ENCODE measurements at regions not wholly inside any gene's neighbourhood (a gene's known extent, or its start where the extent isn't known, plus 50 kb on each side); places are given as distances from the start of the nearest gene placed in this dataset.
"Not testable (repeated sequence)": the region's sequence is repeated elsewhere in the genome, so short reads cannot be mapped to it uniquely, and the experiment has no call there.

DNA sequence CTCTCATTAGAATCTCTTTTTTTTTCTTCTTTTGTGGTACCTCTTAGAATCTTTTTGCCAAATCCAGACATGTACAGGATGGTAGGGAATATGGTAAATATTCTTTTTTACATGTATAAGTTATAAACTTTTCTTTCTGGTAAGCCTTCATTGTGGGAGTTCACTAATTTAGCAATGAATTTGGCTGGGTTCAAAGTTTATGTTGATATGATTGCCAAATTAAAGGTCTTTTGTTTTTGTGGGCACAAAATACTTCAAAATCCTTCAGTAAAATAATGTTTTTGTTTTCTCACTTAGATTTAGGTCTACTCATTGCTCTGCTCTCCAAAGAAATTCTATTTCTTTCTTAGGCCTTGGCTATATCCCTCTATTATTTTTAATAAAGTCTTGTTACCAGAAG lies 1405.9 kb upstream of the ALCAM start:
- Histone ChIP-seq H3K36me3 (no peaks in the 10 kb centered on the region), H3K9me3 (no peaks in the 10 kb centered on the region), H3K4me3 (no peak overlapping the region), H3K27me3 (no peaks in the 10 kb centered on the region)
- DNase-seq: no peak

- DNase-seq: no peak
- H3K27me3 ChIP-seq: no peaks in the 10 kb centered on the region
- H3K9me3 ChIP-seq: no peaks in the 10 kb centered on the region
These were observed 1403.1 kb upstream of the ALCAM start for GRCh38 chr3:103963599-103963998.

GRCh38 chr3:103965764-103966163 lies 1400.9 kb upstream of the ALCAM start:
- Histone ChIP-seq H3K4me3 (no peak overlapping the region), H3K9me3 (no peaks in the 10 kb centered on the region), H3K36me3 (no peaks in the 10 kb centered on the region), H3K27me3 (no peaks in the 10 kb centered on the region)
- no peak for DNase-seq

More at GRCh38 chr3:103963599-103963998, 1403.1 kb upstream of the ALCAM start:
- no peak overlapping the region for H3K4me3 ChIP-seq
- H3K36me3 ChIP-seq: no peaks in the 10 kb centered on the region

- H3K4me3 ChIP-seq: no peak overlapping the region
- H3K27me3 ChIP-seq: no peaks in the 10 kb centered on the region
- H3K9me3 ChIP-seq: no peaks in the 10 kb centered on the region
- DNase-seq: no peak
- H3K36me3 ChIP-seq: no peaks in the 10 kb centered on the region
These were observed 1400.0 kb upstream of the ALCAM start for GRCh38 chr3:103966749-103967148.

GRCh38 chr3:103968131-103968530 lies 1398.6 kb upstream of the ALCAM start:
- Histone ChIP-seq H3K27me3 (no peaks in the 10 kb centered on the region), H3K9me3 (no peaks in the 10 kb centered on the region), H3K36me3 (no peaks in the 10 kb centered on the region), H3K4me3 (no peak overlapping the region)
- no peak for DNase-seq

- H3K36me3 ChIP-seq: no peaks in the 10 kb centered on the region
- no peaks in the 10 kb centered on the region for H3K9me3 ChIP-seq
- no peak for DNase-seq
- no peak overlapping the region for H3K4me3 ChIP-seq
- no peaks in the 10 kb centered on the region for H3K27me3 ChIP-seq
These were observed 1398.0 kb upstream of the ALCAM start for GRCh38 chr3:103968751-103969150.

DNA sequence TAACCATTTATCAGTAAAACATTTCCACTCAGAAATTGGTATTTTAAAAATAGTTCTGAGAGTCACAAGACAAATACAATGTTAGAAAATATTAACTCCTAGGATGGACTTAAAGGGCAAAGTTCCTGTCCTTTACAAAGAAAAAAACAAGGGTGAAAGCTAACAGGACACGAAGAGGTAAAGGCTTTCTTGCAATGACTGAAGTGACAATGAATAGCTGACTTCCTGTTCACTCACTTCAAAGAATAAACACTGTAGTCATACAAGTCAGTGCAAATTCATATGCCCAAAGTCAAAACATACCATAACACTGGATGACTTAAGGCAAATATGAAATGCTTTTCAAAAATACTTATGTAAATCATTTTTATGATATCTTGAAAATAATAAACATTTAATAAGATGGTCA lies 1389.8 kb upstream of the ALCAM start:
- no peak overlapping the region for H3K4me3 ChIP-seq
- H3K9me3 ChIP-seq: no peaks in the 10 kb centered on the region
- H3K36me3 ChIP-seq: no peaks in the 10 kb centered on the region
- H3K27me3 ChIP-seq: no peaks in the 10 kb centered on the region
- no peak for DNase-seq

- DNase-seq: no peak
- Histone ChIP-seq H3K27me3 (no peaks in the 10 kb centered on the region), H3K4me3 (no peak overlapping the region), H3K9me3 (no peaks in the 10 kb centered on the region), H3K36me3 (no peaks in the 10 kb centered on the region)
These were observed 1389.3 kb upstream of the ALCAM start for GRCh38 chr3:103977417-103977816.

DNA sequence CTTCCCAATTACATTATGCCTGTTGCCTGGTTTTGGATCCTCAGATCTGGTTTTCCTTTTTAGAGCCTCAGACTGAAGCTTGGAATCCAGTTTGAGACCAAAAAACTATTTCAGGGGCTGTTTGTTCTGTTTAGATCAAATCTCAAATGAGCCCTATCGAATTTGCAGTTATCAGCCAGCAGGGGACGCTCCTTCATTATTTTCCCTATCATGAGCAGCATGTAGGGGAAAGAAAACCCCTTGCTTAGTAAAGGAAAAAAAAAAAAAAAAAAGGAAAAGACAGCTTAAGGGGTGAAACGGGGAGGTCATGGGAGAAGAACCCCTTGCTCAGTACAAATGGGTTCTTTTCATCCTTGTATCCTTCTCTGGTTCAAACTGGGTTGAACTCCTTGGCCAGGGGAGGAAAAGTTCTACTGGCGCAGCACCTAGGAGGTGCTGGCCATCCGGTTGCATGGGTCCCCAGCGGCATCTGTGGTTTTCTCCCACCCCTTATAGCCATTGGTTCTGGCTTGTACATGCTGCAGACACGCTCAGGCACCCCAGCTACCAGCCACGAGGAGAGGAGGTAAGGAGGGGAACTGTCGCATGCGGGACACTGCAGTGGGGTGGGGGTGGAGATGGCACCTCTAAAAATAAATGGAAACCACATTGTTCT lies 1375.1 kb upstream of the ALCAM start:
- no peak for DNase-seq
- H3K9me3 ChIP-seq: no peaks in the 10 kb centered on the region
- no peaks in the 10 kb centered on the region for H3K27me3 ChIP-seq
- H3K4me3 ChIP-seq: no peak overlapping the region
- H3K36me3 ChIP-seq: no peaks in the 10 kb centered on the region

GRCh38 chr3:103992469-103992868 lies 1374.2 kb upstream of the ALCAM start:
- Histone ChIP-seq H3K36me3 (no peaks in the 10 kb centered on the region), H3K27me3 (no peaks in the 10 kb centered on the region), H3K9me3 (no peaks in the 10 kb centered on the region), H3K4me3 (no peak overlapping the region)
- DNase-seq: no peak

DNA sequence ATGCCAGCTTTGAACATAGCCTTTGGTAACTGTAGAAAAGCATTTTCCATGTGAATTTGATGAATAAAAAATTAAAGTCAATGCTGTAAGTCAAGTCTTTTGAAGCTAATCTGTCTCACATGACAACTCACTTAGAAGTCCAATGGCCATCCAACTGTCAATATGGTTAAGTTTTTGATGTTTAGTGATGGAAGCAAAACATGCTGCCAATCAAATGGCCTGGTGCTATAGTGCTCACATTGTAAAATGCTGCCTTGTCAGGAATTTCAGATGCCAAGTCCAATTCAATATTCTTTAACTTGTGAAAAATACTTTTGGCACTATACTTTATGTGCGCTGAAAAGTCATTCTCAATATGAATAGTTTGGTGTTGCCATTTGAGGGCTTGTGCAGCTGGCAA lies 1361.8 kb upstream of the ALCAM start:
- DNase-seq: no peak

GRCh38 chr3:104005815-104006214 lies 1360.9 kb upstream of the ALCAM start:
- Histone ChIP-seq H3K9me3 (no peaks in the 10 kb centered on the region), H3K36me3 (no peaks in the 10 kb centered on the region), H3K27me3 (no peaks in the 10 kb centered on the region), H3K4me3 (no peak overlapping the region)
- DNase-seq: no peak

More for the DNA sequence above, 1361.8 kb upstream of the ALCAM start:
- Histone ChIP-seq H3K36me3 (no peaks in the 10 kb centered on the region), H3K9me3 (no peaks in the 10 kb centered on the region), H3K4me3 (no peak overlapping the region), H3K27me3 (no peaks in the 10 kb centered on the region)

- no peak for DNase-seq
- Histone ChIP-seq H3K36me3 (no peaks in the 10 kb centered on the region), H3K9me3 (0 out of 2 replicates have a peak, but pooled peaks cover 2% of the 10 kb centered on the region), H3K4me3 (no peak overlapping the region), H3K27me3 (no peaks in the 10 kb centered on the region)
These were observed 1348.2 kb upstream of the ALCAM start for GRCh38 chr3:104018541-104018940.

DNA sequence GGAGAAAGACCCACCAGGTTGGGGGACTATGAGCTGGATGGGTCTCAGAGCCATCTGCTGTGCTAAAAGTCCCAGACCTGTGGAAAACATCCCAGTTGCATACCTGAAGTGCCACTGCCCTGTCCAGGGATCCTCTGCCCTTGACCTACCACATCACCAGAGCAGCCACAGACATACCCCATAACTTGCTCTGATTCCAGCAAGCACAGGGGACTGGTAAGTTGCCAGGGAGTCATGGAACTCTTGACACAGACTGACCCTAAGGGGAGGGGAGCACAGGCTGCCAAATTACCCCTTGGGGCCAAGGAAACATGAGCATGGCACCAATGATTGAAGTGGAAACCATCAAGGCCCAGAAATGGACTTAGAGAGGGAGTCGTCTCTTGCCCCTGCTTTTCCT lies 1335.1 kb upstream of the ALCAM start:
- Histone ChIP-seq H3K4me3 (no peak overlapping the region), H3K27me3 (no peaks in the 10 kb centered on the region), H3K36me3 (no peaks in the 10 kb centered on the region), H3K9me3 (no peaks in the 10 kb centered on the region)
- DNase-seq: no peak

- Histone ChIP-seq H3K4me3 (no peak overlapping the region), H3K27me3 (no peaks in the 10 kb centered on the region), H3K36me3 (no peaks in the 10 kb centered on the region), H3K9me3 (no peaks in the 10 kb centered on the region)
- no peak for DNase-seq
These were observed 1334.4 kb upstream of the ALCAM start for GRCh38 chr3:104032283-104032682.

DNA sequence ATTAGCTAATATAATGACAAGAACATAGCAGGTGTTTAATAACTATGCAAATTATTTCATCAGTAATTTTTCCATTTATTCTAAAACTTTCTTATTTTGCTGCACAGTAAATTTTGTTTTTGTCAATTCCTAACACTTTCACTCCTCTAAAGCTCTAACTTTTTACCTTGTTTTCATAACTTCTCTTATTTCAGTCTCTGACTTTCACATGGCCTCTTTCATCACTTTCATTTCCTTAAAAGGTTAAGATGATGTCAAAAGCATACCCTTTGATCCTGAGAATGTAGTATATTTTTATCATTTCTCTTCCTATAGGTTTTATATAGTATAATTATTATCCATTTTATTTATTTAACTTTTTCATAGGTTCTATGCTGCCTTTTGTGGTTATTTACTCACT lies 1325.8 kb upstream of the ALCAM start:
- no peaks in the 10 kb centered on the region for H3K27me3 ChIP-seq
- H3K4me3 ChIP-seq: no peak overlapping the region
- H3K9me3 ChIP-seq: no peaks in the 10 kb centered on the region
- H3K36me3 ChIP-seq: no peaks in the 10 kb centered on the region
- DNase-seq: no peak

GRCh38 chr3:104043001-104043543 lies 1323.6 kb upstream of the ALCAM start:
- not testable (repeated sequence) for H3K27me3 ChIP-seq, H3K4me3 ChIP-seq, H3K9me3 ChIP-seq, H3K36me3 ChIP-seq, DNase-seq

- no peak for DNase-seq
- Histone ChIP-seq H3K27me3 (no peaks in the 10 kb centered on the region), H3K36me3 (no peaks in the 10 kb centered on the region), H3K4me3 (no peak overlapping the region), H3K9me3 (no peaks in the 10 kb centered on the region)
These were observed 1322.7 kb upstream of the ALCAM start for GRCh38 chr3:104044002-104044401.
